Endodermal cell (in vitro differentiated cells): ENCODE measurements at regions not wholly inside any gene's neighbourhood (a gene's known extent, or its start where the extent isn't known, plus 50 kb on each side); places are given as distances from the start of the nearest gene placed in this dataset.

Experiments
- DNase-seq: peaks from one replicate; pipeline ENCODE4 v3.0.0-alpha.2; 2017
- H3K27ac ChIP-seq: 2 replicates; pipeline ENCODE4 v1.5.1; 2013; ENCODE audit warnings: mild to moderate bottlenecking, low read depth, low read length, moderate library complexity
- H3K27me3 ChIP-seq: 2 replicates; pipeline ENCODE4 v1.6.1; 2013; ENCODE audit warnings: mild to moderate bottlenecking, low read length, moderate library complexity; ENCODE audit not compliant: insufficient read depth, control insufficient read depth, poor library complexity, severe bottlenecking
- H3K36me3 ChIP-seq: 2 replicates; pipeline ENCODE4 v1.7.0; 2013; ENCODE audit warnings: mild to moderate bottlenecking, low read length, moderate library complexity; ENCODE audit not compliant: control insufficient read depth, insufficient read depth
- H3K4me1 ChIP-seq: one replicate; pipeline ENCODE4 v1.7.0; 2013; ENCODE audit warnings: low read length; ENCODE audit not compliant: control insufficient read depth, insufficient read depth
- H3K4me3 ChIP-seq: 2 replicates; pipeline ENCODE4 v1.5.1; 2013; ENCODE audit warnings: mild to moderate bottlenecking, low read length, moderate library complexity
- H3K9ac ChIP-seq: 2 replicates; pipeline ENCODE4 v1.6.1; 2013; ENCODE audit warnings: mild to moderate bottlenecking, low read length, moderate library complexity; ENCODE audit not compliant: poor library complexity, severe bottlenecking; ENCODE audit errors: extremely low read depth
- H3K9me3 ChIP-seq: 2 replicates; pipeline ENCODE4 v1.6.1; 2013; ENCODE audit warnings: mild to moderate bottlenecking, low read length, moderate library complexity; ENCODE audit not compliant: control insufficient read depth
- H3K27ac Mint-ChIP-seq: 2 replicates; pipeline ENCODE4 v1.8.0; 2020; ENCODE audit warnings: mixed read lengths
- H3K27me3 Mint-ChIP-seq: 2 replicates; pipeline ENCODE4 v1.8.0; 2021; ENCODE audit warnings: mild to moderate bottlenecking, mixed read lengths; ENCODE audit not compliant: insufficient read depth
- H3K36me3 Mint-ChIP-seq: 2 replicates; pipeline ENCODE4 v1.8.0; 2020; ENCODE audit warnings: low read depth, mixed read lengths
- H3K4me1 Mint-ChIP-seq: 2 replicates; pipeline ENCODE4 v1.8.0; 2020; ENCODE audit warnings: mixed read lengths
- H3K4me3 Mint-ChIP-seq: 2 replicates; pipeline ENCODE4 v1.8.0; 2020; ENCODE audit warnings: mild to moderate bottlenecking, moderate library complexity, mixed read lengths
- H3K9me3 Mint-ChIP-seq: 2 replicates; pipeline ENCODE4 v1.8.0; 2020; ENCODE audit warnings: mild to moderate bottlenecking, mixed read lengths
- CTCF ChIP-seq: fragments of 200-600 bp; sonication (generic); conservative IDR thresholded peaks from 2 replicates; pipeline ENCODE4 v1.5.0; 2021; ENCODE audit warnings: antibody characterized with exemption, mild to moderate bottlenecking
- WGBS, 2 experiments: methylation state at CpG; one replicate each; pipeline versions ENCODE4 v1.1.5 to v1.1.7; 2013; ENCODE audit warnings: missing lambda C conversion rate in 2 of 2, mixed read lengths in 1 of 2; ENCODE audit not compliant: insufficient coverage in 1 of 2, insufficient read length in 1 of 2; 5-methylcytosine and 5-hydroxymethylcytosine counted together

GRCh38 chr15:98395974-98396610 lies 252.2 kb upstream of the IGF1R start:
- Mint-ChIP-seq H3K27ac (no peak overlapping the region), H3K27me3 (peaks cover 8% of the 10 kb centered on the region), H3K36me3 (no peaks in the 10 kb centered on the region), H3K4me3 (no peak overlapping the region), H3K4me1 (peaks cover 5% of the 10 kb centered on the region), H3K9me3 (peaks cover 5% of the 10 kb centered on the region)
- Histone ChIP-seq H3K36me3 (no peaks in the 10 kb centered on the region), H3K9ac (no peak overlapping the region), H3K27ac (no peak overlapping the region), H3K4me3 (no peak overlapping the region), H3K27me3 (no peaks in the 10 kb centered on the region), H3K9me3 (no peaks in the 10 kb centered on the region), H3K4me1 (peaks cover 5% of the 10 kb centered on the region)
- no peak for DNase-seq
- no peak for TF ChIP-seq CTCF
- 78 to 86% methylated on average over 3 to 6 of the region's 6 CpGs for WGBS, 2 experiments

- Histone ChIP-seq H3K27me3 (no peaks in the 10 kb centered on the region), H3K27ac (no peak overlapping the region), H3K9me3 (no peaks in the 10 kb centered on the region), H3K4me3 (no peak overlapping the region), H3K4me1 (peaks cover 5% of the 10 kb centered on the region), H3K9ac (no peak overlapping the region), H3K36me3 (no peaks in the 10 kb centered on the region)
- TF ChIP-seq CTCF: no peak
- Mint-ChIP-seq H3K9me3 (peaks cover 5% of the 10 kb centered on the region), H3K4me1 (peaks cover 5% of the 10 kb centered on the region), H3K27ac (no peak overlapping the region), H3K4me3 (no peak overlapping the region), H3K36me3 (no peaks in the 10 kb centered on the region), H3K27me3 (peaks cover 8% of the 10 kb centered on the region)
- 92 to 100% methylated on average over 7 to 8 of the region's 8 CpGs for WGBS, 2 experiments
- no peak for DNase-seq
Observed at GRCh38 chr15:98397419-98397818, 250.9 kb upstream of the IGF1R start.

- Histone ChIP-seq H3K27ac (no peak overlapping the region), H3K36me3 (no peaks in the 10 kb centered on the region), H3K27me3 (no peaks in the 10 kb centered on the region), H3K4me3 (no peak overlapping the region), H3K9me3 (no peaks in the 10 kb centered on the region), H3K4me1 (peaks cover 5% of the 10 kb centered on the region), H3K9ac (no peak overlapping the region)
- Mint-ChIP-seq H3K4me3 (no peak overlapping the region), H3K27me3 (peaks cover 8% of the 10 kb centered on the region), H3K36me3 (no peaks in the 10 kb centered on the region), H3K27ac (no peak overlapping the region), H3K4me1 (peaks cover 5% of the 10 kb centered on the region), H3K9me3 (peaks cover 5% of the 10 kb centered on the region)
- 87 to 100% methylated on average over 2 to 4 of the region's 4 CpGs for WGBS, 2 experiments
- no peak for TF ChIP-seq CTCF
- DNase-seq: no peak
Observed at GRCh38 chr15:98398056-98398455, 250.3 kb upstream of the IGF1R start.
